ENCODE measurements at regions not wholly inside any gene's neighbourhood (a gene's known extent, or its start where the extent isn't known, plus 50 kb on each side); places are given as distances from the start of the nearest gene placed in this dataset.
A peak's percentile ranks its signal among the peaks of the same experiment; 100 is the strongest.

DNA sequence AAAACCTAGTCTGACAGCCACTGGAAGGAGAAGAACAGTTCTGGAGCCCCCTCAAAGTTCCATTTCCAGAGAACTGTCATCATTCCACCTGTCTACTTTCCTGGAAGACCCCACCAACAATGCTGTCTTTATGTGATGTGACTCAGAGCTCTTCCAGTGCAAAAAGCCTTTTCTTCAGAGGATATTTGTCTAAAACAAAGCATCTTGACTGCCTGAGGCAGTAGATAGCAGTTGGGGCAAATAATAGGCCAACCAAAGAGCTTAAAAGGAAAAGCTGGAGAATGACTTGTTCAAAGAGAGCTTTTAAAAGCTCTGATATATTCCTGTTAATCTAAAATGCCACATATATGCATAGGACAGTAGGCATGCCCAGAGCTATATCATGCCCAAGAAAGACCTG is 62.6 kb downstream of the MIS18A start:
- intact Hi-C loops (cut with micrococcal nuclease) = no loop called here
- ATAC-seq = no peak
- no peak for DNase-seq

DNA sequence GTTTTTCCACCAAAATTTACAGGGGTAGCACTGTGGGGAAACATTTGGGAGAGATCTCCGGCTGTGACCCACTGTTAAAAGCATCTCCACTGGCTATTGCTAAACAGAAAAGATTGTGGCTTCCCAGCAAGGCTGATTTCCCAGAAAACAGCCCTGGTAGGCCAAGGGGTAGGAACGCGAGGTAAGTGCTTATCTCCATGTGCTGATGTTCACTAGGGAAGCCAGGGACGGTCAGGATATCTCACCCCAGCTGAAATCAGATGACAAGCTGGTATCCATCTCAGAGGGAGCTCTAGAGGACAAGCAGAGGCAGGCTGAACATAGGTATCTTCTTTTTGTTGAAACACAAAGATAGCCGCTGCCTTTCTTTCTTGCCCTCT is 63.6 kb downstream of the MIS18A start:
- no peak for ATAC-seq
- intact Hi-C loops (cut with micrococcal nuclease) = no loop called here

DNA sequence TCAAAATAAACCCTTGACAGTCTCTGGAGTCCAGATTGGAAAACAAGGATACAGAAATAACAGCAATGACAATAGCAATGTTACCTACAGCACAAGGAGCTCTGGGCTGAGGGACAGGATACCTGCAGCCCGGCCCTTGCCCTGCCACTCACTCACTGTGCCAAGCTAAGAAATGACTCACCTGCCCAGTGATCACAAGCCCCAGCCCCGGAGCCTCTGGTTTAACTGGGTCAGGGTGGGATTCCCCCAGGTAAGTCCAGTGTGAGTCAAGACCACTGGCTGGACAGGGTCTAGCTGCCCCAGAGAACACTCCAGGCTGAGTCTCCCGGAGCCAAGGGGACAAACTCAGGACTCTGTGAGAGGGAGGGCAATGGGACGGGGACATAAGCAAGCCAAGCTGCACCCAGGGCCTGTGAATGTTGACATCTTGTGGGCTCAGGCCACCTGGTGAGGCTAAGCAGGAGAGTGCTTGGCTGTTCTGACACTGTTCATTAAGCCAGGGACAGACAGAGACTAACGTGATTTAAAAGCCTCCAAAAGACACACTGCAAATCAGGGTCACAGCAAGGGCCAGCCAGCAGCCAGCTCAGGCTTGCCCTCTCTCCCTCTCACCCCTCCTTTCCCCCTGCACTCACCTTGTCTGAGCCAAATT is 64.1 kb downstream of the MIS18A start:
- intact Hi-C loops (cut with micrococcal nuclease) = no loop called here
- no peak for ATAC-seq
- DNase-seq = no peak

More for the DNA sequence above, 63.6 kb downstream of the MIS18A start:
- DNase-seq = no peak

DNA sequence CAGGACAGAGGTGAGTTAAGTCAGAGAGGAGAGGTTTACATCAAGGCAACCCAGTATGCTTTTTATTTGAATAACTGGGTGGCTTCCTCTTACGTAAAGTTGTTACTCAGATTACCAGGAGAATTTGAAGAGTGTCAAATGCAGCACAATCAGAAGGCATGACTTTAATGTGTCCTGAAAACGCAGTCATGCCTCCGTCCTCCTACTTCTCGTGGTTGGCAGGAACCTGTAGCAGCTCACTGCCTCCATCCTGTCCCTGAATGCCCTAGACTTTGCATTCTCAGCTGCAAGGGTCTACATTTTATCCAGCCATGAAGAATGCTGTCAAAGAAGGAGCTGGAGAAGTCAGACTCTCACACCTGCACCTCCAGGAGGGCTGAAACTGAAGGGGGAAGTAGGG is 66.7 kb downstream of the MIS18A start:
- no peak for DNase-seq
- no peak for ATAC-seq
- intact Hi-C loops (cut with micrococcal nuclease) = no loop called here

DNA sequence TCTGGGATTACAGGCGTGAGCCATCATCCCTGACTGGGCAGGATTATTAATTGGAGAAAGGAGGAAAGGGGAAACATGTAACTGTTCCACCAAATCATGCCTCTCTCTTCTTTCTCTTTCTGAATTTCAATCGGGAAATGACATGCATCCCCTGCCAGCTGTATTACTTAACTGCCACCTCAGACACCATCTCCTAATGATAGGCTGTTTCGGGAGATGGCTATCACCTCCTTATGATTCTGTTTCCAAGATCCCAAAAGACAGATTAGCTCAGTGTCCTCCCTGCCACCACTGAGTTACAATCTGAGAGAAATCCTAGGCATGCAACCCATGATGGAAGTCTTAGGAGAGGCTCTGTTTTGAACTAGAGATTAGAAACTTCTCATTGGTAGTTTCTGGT is 67.5 kb downstream of the MIS18A start:
- ATAC-seq (no peak), DNase-seq (no peak)
- intact Hi-C loops (cut with micrococcal nuclease) = no loop called here

DNA sequence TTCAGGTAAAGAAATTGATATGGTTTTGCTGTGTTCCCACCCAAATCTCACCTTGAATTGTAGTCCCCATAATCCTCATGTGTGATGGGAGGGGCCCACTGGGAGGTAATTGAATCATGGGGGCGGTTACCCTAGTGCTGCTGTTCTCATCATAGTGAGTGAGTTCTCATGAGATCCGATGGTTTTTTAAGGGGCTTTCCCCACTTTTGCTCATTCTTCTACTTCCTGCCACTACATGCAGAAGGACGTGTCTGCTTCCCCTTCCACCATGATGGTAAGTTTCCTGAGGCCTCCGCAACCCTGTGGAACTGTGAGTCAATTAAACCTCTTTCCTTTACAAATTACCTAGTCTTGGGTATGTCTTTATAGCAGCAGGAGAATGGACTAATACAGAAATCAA is 69.3 kb downstream of the MIS18A start:
- intact Hi-C loops (cut with micrococcal nuclease) = no loop called here
- ATAC-seq = no peak
- DNase-seq = no peak

DNA sequence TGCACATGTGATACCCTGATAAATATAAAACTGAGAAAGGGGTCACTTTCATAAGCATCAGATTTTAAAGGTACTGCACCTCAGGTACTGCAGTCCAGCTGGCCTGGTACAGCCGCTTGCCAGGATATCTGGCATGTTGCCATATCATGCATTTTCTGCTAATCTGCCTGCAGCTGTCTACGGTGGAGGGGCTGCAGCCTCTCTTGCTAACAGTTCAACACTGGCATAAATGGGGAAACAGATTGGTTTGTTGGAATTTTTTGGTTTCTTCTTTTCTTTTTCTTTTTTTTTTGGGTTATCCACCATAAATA is 71.5 kb downstream of the MIS18A start:
- ATAC-seq (no peak), DNase-seq (no peak)
- intact Hi-C loops (cut with micrococcal nuclease) = no loop called here

DNA sequence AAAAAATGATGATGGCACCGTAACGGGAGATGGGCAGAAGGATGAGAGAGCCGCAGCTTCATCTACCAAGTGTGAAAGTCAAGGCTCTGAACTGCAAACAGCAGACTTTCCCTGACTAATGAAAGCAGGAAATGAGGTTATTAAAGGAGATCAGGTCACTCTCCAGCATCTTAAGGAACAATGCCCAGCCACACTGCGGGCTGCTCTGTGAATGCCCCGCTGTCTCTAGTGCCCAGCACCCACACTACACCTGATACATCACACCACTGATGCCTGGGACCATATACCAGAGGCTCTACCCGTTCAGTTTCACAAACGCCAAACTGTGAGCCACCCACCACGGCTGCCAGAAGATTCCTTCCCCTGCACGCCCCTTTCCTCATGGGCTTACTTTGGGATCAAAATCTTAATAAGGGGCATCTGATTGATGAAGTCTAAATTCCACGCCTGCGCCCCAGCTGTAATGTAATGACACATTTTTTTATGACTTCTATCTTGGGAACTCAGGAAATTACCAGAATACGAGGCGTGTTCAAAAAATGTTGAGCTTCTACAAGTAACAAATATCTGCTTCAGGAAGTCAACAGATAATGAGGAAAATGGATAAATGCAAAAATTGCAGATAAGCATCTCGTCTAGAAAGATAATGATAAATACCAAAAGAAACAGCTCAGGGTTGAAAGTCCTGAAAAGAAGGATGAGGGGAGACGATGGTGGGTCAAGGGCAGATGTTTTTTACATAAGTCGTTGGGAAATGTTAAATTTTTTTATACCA is 72.0 kb downstream of the MIS18A start:
- DNase-seq = no peak
- no peak for ATAC-seq
- intact Hi-C loops (cut with micrococcal nuclease) = no loop called here

DNA sequence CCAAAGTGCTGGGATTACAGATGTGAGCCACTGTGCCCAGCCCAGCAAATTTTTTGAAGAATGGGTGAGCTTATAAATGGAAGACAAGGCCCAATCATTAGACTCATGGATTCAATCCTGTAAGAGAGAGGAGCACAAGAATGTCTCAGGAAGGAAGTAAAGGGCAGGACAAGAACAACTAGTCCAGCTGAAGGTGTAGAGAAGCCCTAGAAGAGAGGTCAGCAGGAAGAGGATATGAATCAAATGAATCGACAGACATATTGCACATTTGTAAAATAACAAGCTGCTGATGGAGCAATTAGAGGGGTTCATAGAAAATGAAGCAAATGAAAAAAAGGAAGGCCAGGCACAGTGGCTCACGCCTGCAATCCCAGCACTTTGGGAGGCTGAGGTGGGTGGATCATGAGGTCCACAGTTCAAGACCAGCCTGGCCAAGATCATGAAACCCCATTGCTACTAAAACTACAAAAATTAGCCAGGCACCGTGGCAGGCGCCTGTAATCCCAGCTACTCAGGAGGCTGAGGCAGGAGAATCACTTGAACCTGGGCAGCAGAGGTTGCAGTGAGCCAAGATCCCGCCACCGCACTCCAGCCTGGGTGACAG is 74.9 kb downstream of the MIS18A start:
- DNase-seq (no peak), ATAC-seq (no peak)
- intact Hi-C loops (cut with micrococcal nuclease) = no loop called here

DNA sequence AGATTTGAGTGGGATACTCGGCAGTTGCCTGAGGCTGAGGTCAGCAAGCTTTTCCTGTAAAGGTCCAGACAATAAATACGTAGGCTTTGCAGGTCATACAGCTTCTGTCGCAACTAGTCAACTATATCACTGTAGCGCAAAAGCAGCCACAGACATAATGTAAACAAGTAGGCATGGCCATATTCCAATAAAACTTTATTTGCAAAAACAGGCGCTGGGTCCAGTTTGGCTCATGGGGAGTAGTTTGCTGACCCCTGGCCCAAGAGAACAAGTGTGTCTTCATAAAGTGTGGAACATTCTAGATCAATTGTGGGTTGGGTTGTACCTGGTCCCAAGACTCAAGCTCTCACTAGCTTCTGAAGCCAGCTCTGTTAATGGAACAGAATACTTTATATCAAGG is 78.8 kb downstream of the MIS18A start:
- intact Hi-C loops (cut with micrococcal nuclease) = no loop called here
- ATAC-seq (no peak), DNase-seq (no peak)

DNA sequence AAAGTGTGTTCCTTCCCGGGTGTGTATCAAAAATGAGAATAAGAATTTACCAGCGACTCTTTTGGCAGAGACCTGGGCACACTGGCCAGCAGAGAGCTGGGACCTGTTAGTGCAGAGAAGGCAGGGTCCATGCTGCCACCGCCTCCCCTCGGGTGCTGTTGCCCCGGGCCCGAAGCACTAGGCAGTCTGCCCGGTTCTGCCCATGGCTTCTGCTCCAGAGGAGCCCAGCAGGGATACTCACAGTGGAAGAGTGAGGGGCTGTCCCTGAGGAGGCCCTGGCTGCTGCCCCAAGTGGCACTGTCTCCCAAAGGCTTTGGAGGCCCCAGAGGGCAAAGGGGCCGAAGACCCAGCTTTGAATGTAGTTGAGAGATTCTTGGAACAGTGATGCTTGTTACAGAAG is 80.5 kb downstream of the MIS18A start:
- intact Hi-C loops (cut with micrococcal nuclease) = no loop called here
- ATAC-seq (no peak), DNase-seq (no peak)

DNA sequence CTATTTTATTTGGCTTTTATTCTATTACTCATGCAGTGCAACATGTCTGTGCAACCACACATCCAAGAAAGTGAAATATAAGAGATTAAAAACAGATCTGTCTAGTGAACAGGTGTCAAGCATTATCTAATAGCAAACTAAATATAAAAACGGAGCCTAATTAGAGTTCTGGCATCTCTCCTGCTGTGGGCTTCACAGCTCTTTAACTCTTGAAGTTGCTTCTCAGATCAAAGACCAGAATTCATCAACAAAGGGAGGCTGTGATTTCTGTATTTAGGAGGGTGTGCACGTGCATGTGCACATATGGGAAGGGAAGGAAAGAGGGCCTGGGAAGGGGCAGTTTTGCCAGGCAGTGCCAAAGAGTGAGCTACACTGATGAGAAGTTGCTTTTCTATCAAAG is 81.0 kb downstream of the MIS18A start:
- ATAC-seq (no peak), DNase-seq (no peak)
- intact Hi-C loops (cut with micrococcal nuclease) = no loop called here

DNA sequence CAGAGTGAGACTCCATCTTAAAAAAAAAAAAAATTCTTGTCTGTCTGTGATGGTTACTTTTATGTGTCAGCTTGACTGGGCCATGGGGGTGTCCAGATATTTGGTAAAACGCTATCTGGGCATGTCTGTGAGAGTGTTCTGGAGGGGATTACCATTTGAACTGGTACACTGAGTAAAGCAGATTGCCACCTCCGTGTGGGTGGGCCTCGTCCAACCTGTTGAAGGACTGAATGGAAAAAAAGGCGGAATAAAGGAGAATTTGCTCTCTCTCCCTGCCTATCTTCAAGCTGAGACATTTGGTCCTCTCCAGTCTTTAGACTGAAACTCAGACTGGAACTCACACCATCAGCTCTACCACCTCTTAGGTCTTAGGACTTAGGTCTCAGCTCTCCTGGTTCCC is 82.8 kb downstream of the MIS18A start:
- ATAC-seq (no peak), DNase-seq (no peak)
- intact Hi-C loops (cut with micrococcal nuclease) = no loop called here

DNA sequence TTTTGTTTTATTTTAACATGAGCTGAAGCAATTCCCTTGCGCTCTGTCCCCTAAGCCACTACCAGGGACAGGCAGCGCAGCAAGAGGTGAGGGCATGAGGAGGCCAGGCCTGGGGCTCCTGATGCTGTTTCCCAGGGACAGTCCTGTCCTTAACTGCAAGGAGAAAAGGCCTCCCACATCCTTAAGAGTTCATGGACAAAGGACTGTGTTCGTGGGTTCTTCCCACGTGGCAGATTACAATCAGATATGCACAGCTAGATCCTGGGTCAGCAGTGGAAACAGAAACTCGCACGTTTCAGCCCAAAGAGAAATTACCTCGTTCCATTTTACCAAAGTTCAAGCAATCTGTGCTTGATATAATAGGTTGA is 85.8 kb downstream of the MIS18A start:
- ATAC-seq (no peak), DNase-seq (no peak)
- intact Hi-C loops (cut with micrococcal nuclease) = no loop called here

DNA sequence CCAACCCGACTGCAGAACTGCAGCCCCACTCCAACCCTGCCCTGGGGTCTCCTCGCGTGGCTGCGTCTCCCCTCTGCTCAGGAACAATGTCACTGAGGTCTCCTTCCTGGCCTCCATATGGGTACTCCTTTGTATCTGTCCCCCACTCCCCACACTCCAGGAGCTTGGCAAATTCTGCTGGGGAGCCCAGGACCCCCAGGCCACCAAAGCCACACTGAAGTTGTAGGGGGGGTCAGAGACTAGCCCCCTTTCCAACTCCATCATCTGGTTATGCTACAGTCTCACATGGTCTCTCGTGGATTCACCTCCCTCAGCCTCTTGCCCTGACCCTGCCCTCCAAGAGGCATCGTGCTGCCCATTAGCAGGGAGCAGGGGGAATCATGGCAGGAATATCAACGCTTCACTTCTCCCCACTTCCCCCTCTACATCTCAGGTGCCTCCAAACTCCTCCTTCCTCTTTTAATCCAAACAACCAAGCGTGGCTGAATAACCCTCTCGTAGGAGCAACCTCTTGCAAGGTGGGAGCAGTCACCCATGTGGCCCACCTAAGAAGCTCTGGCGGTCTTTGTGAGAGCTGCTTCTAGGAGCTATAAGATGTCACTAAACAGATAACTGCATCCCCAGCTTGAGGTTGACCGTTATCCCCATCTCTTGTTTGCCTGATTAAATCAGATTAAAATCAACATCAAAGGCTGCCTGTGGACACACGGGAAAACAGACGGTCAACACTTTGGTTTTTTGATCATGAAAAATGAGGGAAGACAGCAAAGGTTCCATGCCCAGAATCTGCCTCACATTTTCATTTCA is 86.4 kb downstream of the MIS18A start:
- no peak for DNase-seq
- ATAC-seq = no peak
- intact Hi-C loops (cut with micrococcal nuclease) = no loop called here

DNA sequence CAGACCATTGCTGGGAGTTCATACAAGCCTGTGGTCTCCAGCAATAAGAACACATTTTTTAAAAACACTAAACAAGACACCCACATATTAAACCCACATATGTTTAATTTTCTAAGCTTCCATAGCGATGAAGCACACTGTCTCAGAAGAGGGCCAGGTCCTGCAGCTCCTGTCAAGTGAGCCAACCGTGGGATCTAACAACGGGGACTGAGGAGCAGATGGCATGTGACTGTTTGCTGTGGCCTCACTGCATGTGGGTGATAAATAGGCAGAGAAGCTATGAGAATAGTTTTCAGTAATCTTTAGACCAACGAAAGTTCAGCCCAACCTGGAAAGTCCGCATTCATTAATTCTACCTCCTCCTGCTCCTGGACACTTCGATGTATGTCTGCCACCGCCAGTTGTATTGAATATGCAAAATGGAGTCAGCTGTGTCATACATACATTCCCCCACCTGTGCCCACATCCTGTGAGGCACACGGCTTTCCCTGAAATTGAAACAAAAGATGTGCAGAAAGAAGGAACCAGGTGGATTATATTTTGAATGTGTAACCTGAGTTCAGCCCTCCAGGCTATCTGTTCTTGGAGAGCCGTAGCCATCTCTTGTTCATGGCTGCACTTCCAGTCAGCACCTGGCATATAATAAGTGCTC is 88.2 kb downstream of the MIS18A start:
- DNase-seq (no peak), ATAC-seq (no peak)
- intact Hi-C loops (cut with micrococcal nuclease) = no loop called here

DNA sequence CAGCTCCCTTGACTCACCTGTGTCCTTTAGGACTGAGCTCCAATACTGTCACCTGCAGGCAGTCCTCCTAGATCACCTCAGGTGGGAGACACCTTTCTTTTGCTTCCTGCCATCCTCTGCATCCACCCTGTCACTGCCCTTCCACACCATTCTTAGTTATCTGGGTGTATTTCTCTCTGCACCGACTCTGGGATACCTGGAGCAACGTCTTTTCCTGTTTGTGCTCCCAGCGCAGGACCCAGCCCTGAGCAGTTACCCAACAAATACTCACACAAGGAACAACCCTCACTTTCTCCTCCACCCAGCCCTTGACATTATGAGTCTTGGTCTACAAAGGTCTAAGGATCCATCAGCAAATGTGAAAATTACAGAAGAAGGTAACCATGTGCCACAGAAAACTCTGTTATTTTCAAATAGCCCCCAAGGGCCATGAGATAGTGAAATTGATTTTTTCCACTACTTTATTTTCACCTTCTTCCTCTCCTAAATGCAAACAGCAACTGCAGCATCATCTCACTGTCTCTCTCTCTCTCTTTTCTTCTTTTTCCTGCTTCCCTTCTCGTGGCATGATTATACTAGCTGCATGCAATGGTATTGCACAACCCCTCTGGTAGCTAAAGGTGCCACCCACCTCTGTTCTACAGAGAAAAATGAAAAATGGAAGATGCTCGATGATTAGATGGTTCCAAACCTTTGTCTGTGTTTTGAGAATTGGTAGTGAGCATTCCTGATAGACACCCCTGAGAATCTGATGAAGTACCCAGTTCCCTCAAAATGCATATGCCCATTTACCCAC is 89.0 kb downstream of the MIS18A start:
- ATAC-seq (no peak), DNase-seq (no peak)
- intact Hi-C loops (cut with micrococcal nuclease) = no loop called here

DNA sequence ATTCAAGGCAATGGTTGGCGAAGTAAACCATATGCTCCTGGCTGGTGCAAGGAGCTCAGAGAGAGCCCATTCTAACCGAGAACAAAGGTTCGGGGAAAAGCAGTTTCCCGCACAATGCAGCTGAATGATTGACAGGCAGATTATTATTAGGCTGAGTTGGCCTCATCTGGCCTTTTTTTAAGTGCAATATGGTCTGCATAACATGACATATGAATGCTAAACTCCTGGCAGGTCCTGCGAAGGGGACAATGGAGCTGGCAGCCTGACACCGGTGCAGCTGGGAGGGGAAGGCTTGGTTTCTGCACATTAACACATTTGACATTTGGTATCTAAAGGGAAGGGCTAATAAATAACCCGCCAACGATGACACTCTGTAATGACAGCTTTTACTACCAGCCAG is 92.0 kb downstream of the MIS18A start:
- intact Hi-C loops (cut with micrococcal nuclease) = no loop called here
- ATAC-seq = peak; percentile 34
- DNase-seq = no peak

DNA sequence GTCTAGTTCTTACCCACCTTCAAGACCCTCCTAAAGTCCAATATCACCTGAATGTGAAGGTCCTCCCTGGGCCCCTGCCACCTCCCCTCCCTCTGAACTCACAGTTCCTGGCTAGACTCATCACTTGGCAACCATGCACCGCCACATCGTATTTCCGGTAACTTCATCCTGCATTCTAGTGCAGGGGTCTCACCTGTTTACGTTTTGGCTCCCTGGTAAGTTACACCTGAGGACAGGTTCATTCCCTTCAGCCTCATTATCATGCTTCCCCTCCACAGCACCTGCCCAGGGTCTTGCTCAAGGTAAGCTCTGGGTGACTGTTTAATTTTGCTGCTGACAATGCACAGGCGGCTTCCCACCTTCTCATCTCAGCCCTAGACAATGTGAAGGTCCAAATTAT is 93.1 kb downstream of the MIS18A start:
- intact Hi-C loops (cut with micrococcal nuclease) = no loop called here
- no peak for ATAC-seq
- DNase-seq = no peak

Data from left ventricle myocardium superior (tissue), 1 donor.